ENCODE measurements at regions not wholly inside any gene's neighbourhood (a gene's known extent, or its start where the extent isn't known, plus 50 kb on each side); places are given as distances from the start of the nearest gene placed in this dataset.

DNA sequence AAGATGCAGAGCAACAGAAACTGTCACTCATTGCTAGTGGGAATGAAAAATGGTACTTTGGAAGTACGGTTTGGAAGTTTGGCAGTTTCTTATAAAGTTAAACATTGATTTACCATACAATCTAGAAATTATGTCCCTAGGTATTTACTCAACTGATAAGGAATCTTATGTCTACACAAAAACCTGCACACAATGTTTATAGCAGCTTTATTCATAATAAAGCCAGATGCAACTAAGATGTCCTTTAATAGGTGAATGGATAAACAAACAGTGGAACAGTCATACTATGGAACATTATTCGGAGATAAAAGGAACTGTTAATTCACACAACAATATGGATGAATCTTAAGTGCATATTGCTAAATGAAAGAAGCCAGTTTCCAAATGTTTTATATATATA is 96.2 kb upstream of the SIRPA start:
- ChIA-PET POLR2A (ENCODE audit: unreplicated experiment) (no interaction called here), CTCF (no interaction called here)
- H2AFZ ChIP-seq (replicated peaks; ENCODE audit: low read length, poor library complexity) = no peak overlapping the region
- H3K4me1 ChIP-seq (ENCODE audit: control insufficient read depth, insufficient read depth, low read length) = peaks cover 4% of the 10 kb centered on the region
- H2BK120ac ChIP-seq (ENCODE audit: low read depth, low read length) = no peak overlapping the region
- no peak overlapping the region for H2BK20ac ChIP-seq (ENCODE audit: low read depth, low read length)
- WGBS, 2 experiments (ENCODE audit: extremely low coverage in 2 of 2, insufficient read length in 1 of 2) = no CpG with 5 or more reads among the region's 2 CpGs
- ATAC-seq (ENCODE audit: low read depth) (no peak), DNase-seq (no peak)
- no peaks in the 10 kb centered on the region for H3K9me1 ChIP-seq (ENCODE audit: insufficient read depth, low read length)
- H3K9me3 ChIP-seq (ENCODE audit: control insufficient read depth, insufficient read depth, low read length) = no peaks in the 10 kb centered on the region
- dilution Hi-C loops (cut with HindIII; ENCODE audit: low sequenced_read_pairs, unreplicated experiment) = no loop called here
- H2AK9ac ChIP-seq (replicated peaks; ENCODE audit: low read depth, low read length, poor library complexity) = no peak overlapping the region
- H3K79me1 ChIP-seq (ENCODE audit: low read depth in 1 of 2, low read length in 2 of 2) = no peaks in the 10 kb centered on the region
- TF ChIP-seq BHLHE40 (IDR thresholded peaks at IDR 0.05; ENCODE audit: low read depth, low read length) (no peak), SMC3 (IDR thresholded peaks at IDR 0.05; ENCODE audit: low read depth, low read length) (no peak)
- H3K56ac ChIP-seq (ENCODE audit: extremely low read depth, insufficient read depth, low read length) = no peak overlapping the region
- H3K4me3 ChIP-seq (ENCODE audit: insufficient read depth, low read depth, low read length) = no peak overlapping the region
- no peak overlapping the region for H2AK5ac ChIP-seq (ENCODE audit: low read depth, low read length)
- peaks cover 5% of the 10 kb centered on the region for H3K27me3 ChIP-seq (ENCODE audit: control insufficient read depth, insufficient read depth, low read length)
- no peak overlapping the region for H4K8ac ChIP-seq (ENCODE audit: low read depth in 2 of 2, low read length in 2 of 2)
- H3K4ac ChIP-seq (ENCODE audit: low read depth, low read length) = no peak overlapping the region
- no peak overlapping the region for H2BK15ac ChIP-seq (ENCODE audit: low read depth, low read length)
- no peak overlapping the region for H3K18ac ChIP-seq (ENCODE audit: low read depth, low read length)
- no peak overlapping the region for H3K27ac ChIP-seq (ENCODE audit: insufficient read depth, low read length)
- H4K20me1 ChIP-seq (ENCODE audit: insufficient read depth, low read length) = no peaks in the 10 kb centered on the region
- H4K5ac ChIP-seq (ENCODE audit: low read depth, low read length) = no peak overlapping the region
- no peak overlapping the region for H4K91ac ChIP-seq (ENCODE audit: insufficient read depth, low read depth, low read length)
- H3K9ac ChIP-seq (ENCODE audit: low read depth, low read length) = no peak overlapping the region
- no peak overlapping the region for H3K4me2 ChIP-seq (ENCODE audit: low read depth, low read length)
- intact Hi-C loops (cut with micrococcal nuclease) = no loop called here
- no peak overlapping the region for H3K23ac ChIP-seq (ENCODE audit: low read depth, low read length)
- no TSS peak for BruUV-seq (replicated peaks)
- in situ Hi-C loops (cut with MboI; ENCODE audit: low sequenced_read_pairs) = loop anchor here (10.0 kb wide), 2 partner anchors 166 to 376 kb away; no protein-coding TSS in a partner anchor
- H3K14ac ChIP-seq (replicated peaks; ENCODE audit: low read depth, low read length) = no peak overlapping the region
- H3K36me3 ChIP-seq (ENCODE audit: control insufficient read depth, insufficient read depth, low read length) = no peaks in the 10 kb centered on the region
- H2BK5ac ChIP-seq (ENCODE audit: low read depth, low read length, poor library complexity, severe bottlenecking) = no peak overlapping the region

All from IMR-90 (cell line).